Epidermal melanocyte (primary cell): ENCODE measurements at regions not wholly inside any gene's neighbourhood (a gene's known extent, or its start where the extent isn't known, plus 50 kb on each side); places are given as distances from the start of the nearest gene placed in this dataset.

Experiments used
- DNase-seq: peaks from one replicate; pipeline ENCODE4 v3.0.0; 2011; ENCODE audit warnings: low spot score; ENCODE audit not compliant: insufficient read length

GRCh38 chr16:87085441-87085840 lies 231.8 kb downstream of the C16orf95 start:
- DNase-seq = no peak

DNA sequence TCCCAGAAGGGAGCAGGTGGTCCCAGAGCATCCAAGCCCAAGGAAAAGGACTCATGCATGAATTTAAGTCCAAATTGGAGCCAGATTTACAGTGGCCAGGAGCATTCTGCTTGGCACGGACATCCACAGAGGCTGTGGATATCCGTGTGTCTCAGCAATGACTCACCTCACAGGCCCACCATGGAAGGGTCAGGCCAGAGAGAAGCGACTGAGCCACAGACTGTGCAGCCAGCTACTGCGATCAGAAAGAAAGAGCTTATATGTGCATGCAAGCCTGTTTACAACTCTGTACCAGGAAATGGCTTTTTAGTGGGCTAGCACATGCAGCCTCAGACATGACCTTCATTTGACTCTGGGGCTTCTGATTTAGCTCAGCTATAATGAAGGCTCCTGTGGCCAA lies 231.0 kb downstream of the C16orf95 start:
- DNase-seq = no peak

- DNase-seq = no peak
Measured at GRCh38 chr16:87086575-87086974, 230.6 kb downstream of the C16orf95 start.

DNA sequence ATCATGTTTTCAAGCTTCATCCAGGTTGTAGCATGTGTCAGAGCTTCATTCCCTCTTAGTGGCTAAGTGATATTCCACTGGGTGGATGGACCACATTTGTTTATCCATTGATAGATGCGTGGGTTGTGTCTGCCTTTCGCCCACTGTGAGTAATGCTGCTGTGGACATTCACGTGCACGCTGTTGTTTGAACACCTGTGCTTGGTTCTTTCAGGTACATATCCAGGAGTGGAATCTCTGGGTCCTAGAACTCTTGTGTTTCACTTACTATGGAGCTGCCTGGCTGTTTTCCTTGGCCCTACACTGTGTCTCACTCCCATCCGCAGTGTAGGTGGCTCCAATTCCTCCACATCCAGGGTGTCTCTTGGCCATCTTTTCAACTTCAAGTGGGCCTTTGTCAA lies 224.2 kb downstream of the C16orf95 start:
- no peak for DNase-seq

- DNase-seq = no peak
Measured at GRCh38 chr16:87093804-87094555, 223.2 kb downstream of the C16orf95 start.

GRCh38 chr16:87094556-87094865 lies 222.7 kb downstream of the C16orf95 start:
- DNase-seq = no peak

GRCh38 chr16:87095271-87095670 lies 221.9 kb downstream of the C16orf95 start:
- no peak for DNase-seq

GRCh38 chr16:87096746-87097333 lies 220.4 kb downstream of the C16orf95 start:
- DNase-seq = no peak

GRCh38 chr16:87098361-87098760 lies 218.8 kb downstream of the C16orf95 start:
- no peak for DNase-seq

GRCh38 chr16:87098976-87099720 lies 218.0 kb downstream of the C16orf95 start:
- DNase-seq = no peak

DNA sequence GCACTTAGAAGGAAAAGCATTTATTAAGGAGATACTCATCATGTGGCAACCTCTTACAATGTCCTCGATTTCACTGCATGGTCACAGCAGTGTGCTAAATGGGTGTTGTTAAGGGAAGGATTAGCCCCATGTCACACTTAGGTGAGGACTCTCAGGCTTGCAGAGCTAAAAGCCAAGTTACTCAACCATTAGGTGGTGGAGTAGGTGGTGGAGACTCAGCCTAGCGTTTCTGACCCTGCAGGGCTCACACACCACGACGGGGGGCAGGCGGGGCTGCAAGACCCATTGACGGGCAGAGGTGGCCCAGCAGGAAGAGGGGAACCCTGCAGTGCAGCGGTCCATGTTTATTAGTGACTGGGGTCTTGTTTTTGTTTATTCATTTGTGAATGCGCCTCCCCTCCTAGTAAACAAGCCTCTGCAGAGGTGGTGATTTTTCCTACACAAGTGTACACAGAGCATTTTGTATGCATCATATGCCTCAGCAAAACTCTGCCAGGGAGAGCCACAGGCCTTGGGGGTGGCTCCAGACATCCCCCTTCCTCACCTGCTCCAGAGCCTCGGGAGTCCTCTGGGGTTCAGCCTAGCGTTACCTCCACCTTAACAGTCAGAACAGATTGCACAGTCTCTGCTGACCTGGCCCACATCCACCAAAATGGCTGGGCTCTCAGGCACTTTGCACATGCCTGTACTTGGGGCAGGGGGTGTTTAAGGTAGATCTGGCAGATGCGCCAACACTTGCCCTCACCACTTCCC lies 216.7 kb downstream of the C16orf95 start:
- no peak for DNase-seq

- DNase-seq = no peak
Measured at GRCh38 chr16:87101903-87102302, 215.3 kb downstream of the C16orf95 start.

DNA sequence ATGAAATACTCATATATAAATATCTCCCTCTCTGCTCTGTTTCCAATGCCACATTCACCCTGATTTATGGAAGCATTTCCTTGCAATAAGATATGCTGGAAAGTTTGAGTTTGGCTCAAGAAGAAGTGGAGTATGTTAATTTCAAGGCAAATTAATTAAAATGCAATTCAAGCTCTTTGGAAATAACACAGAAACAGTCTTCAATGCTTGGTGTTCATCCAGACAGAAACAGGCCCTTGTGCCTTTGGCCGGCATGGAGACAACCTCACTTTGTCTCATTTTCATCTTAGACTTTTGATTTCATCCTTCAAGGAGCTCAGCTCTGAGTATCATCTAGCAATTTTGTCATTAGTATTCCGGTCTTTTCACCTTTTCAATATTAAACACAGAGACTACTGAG lies 210.0 kb downstream of the C16orf95 start:
- no peak for DNase-seq

DNA sequence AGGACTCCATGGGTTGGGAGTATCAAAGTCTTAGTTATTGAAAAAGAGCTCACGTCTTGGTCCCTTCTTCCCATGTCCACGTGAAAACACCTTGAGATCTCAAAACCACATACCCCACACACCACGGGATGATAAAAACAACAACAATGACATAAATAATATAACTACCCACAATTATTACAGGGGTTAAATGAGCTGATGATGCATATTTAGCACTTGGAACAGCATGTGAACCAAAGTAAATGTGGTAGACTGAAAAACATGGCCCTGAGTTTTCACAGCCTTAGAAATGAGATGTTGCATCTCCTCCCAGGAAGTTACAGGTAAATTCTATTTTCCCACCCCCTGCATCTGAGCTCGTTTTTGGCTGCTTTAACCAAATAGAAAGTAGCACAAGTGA lies 208.9 kb downstream of the C16orf95 start:
- DNase-seq = no peak

DNA sequence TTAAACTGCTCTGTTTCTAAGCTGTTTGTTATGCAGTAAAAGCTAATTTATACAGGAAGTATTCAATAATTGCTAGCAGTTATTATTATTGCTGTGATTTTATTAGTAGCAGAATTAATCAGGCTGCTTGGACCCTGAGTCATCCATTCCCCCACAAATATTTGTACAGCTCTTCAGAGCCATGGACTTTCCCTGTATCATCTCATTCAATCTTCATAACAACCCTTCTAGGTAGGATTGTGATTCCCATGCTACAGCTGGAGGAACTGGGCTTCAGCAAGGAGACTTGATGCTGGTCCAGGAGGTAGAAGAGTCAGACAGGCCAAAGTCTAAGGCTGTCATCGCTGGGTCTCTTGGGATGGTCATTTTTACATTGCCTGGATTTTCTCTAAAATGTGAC lies 208.3 kb downstream of the C16orf95 start:
- DNase-seq = no peak

- no peak for DNase-seq
Measured at GRCh38 chr16:87114832-87115231, 202.4 kb downstream of the C16orf95 start.

DNA sequence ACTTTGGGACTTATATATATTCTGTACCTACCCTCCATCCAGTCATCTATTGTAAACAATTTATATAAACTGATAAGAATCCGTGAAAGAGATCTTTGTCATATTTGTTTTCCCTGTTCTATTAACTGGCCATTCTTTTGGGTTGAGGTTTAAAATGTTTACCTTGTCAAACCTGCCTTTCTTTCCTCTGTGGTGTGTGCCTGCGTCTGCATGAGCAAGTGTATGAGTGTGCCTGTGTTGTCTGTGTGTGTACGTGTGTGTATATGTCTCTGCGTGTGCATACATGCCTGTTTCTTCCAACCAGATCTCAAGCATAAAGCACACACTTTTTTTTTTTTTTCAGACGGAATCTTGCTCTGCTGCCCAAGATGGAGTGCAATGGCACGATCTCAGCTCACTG lies 201.5 kb downstream of the C16orf95 start:
- DNase-seq = no peak

- DNase-seq = no peak
Measured at GRCh38 chr16:87117936-87118335, 199.3 kb downstream of the C16orf95 start.

DNA sequence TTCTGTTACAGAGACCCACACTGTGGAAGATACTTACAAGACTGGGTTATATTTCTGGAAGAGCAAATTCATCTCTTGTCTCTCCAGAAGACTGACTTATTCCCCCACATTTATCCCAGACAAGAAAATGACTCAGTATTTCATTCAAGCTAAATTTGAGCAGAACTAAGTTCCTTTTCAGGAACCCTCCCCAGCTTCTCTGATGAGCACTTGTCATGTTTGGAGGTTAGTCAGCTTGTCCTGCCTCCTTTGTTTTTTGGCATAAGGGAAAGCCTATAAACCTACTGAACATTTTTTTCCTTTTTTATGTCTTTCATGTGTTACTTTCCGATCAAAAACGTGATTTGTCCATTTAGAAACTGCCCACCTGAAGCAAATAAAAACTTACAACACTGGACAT lies 198.0 kb downstream of the C16orf95 start:
- DNase-seq = no peak

DNA sequence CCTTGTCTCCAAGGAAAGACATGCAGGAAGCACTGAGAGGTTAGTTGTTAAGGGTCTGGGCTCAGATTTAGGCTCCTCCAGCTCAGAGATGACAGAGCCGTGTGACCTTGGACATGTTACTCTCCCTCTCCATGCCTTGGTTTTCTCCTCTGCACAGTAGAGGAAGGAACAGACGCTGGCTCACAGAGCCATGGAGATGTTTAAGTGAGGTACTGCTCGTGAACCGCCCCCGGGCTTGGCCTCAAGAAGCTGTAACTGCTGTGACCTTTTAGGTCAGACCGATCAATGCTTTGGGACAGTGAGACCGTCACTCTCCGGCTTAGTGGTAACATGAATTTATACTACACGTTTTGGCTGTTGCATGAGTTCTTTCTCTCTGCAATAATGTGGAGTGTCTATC lies 197.4 kb downstream of the C16orf95 start:
- no peak for DNase-seq

DNA sequence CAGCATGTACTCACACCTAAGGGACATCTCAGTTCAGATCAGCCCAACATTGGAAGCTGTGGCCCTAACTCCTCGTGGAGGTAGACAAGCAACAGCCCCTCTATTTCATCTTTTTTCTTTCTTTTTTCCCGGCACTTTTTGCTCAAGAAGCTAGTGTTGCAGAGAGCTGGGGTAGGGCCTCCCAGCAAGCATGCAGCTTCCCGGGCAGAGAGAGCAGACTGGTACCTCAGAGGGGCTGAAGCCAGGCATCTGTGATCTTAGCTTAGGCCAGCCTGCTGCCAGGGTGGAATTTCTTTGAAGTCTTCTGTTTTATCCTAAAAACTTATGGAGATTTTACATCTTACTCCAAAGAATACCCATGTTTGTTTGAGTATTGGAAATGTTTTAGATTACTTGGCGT lies 195.4 kb downstream of the C16orf95 start:
- DNase-seq = no peak

DNA sequence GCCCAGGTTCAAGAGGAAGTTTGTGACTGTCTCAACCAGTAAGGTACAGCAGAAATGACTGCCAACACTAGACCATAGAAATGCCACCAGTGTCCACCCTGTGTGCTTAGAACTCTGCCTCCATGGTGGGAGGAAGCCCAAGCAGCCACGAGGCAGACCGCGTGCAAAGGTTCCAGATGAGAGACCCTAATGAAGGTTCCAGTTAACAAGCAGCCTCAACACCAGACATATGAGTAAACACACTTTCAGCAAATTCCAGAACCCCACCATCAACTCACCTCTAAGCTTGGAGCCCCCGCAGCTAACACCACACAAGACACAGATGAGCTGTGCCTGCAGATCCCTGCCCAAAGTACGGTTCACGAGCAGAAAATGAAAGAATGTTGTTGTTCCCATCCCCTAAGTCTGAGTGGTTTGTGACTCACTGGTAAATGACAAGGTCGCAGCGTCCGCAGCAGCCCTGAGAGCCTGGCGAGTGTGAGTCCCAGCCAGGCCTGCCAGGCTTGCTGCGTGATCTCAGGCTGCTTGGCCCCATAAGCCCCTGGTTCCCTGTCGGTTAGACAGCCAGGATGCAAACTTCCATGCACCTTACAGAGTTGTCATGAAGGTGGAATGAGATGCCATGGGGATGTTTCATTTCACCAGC lies 193.7 kb downstream of the C16orf95 start:
- no peak for DNase-seq
